WERI-Rb-1 (cell line): ENCODE measurements at regions not wholly inside any gene's neighbourhood (a gene's known extent, or its start where the extent isn't known, plus 50 kb on each side); places are given as distances from the start of the nearest gene placed in this dataset.

Source experiments
- DNase-seq: peaks from one replicate; pipeline ENCODE4 v3.0.0-alpha.2; 2020
- H3K27ac ChIP-seq: fragments of 250-450 bp; sonication (Bioruptor Pico); 2 replicates; pipeline ENCODE4 v1.5.1; 2020; ENCODE audit warnings: mild to moderate bottlenecking, moderate library complexity
- H3K27me3 ChIP-seq: fragments of 250-450 bp; sonication (Bioruptor Pico); 2 replicates; pipeline ENCODE4 v1.5.1; 2021; ENCODE audit warnings: mild to moderate bottlenecking, low read depth, moderate library complexity; ENCODE audit not compliant: insufficient read depth, severe bottlenecking
- H3K36me3 ChIP-seq: fragments of 250-450 bp; sonication (Bioruptor Pico); 2 replicates; pipeline ENCODE4 v1.5.1; 2020; ENCODE audit warnings: mild to moderate bottlenecking, moderate library complexity
- H3K4me3 ChIP-seq: 2 replicates; pipeline ENCODE4 v1.5.1; 2011; ENCODE audit warnings: low read depth, mild to moderate bottlenecking, control low read depth, low read length
- H3K9me3 ChIP-seq: fragments of 250-450 bp; sonication (Bioruptor Pico); 2 replicates; pipeline ENCODE4 v1.5.1; 2021; ENCODE audit warnings: mild to moderate bottlenecking, moderate library complexity; ENCODE audit not compliant: severe bottlenecking
- CTCF ChIP-seq: IDR thresholded peaks from 2 replicates; pipeline ENCODE4 v1.5.1; 2011; ENCODE audit warnings: low read depth, mild to moderate bottlenecking, control low read depth, inconsistent platforms, low read length

GRCh38 chr5:123914333-123914732 is 402.4 kb downstream of the CSNK1G3 start:
- no peak for TF ChIP-seq CTCF
- no peak overlapping the region for H3K4me3 ChIP-seq
- DNase-seq, result no peak
- H3K36me3 ChIP-seq, result no peaks in the 10 kb centered on the region
- no peaks in the 10 kb centered on the region for H3K27me3 ChIP-seq
- H3K27ac ChIP-seq, result no peak overlapping the region
- no peaks in the 10 kb centered on the region for H3K9me3 ChIP-seq

- Histone ChIP-seq H3K9me3 (no peaks in the 10 kb centered on the region), H3K27me3 (no peaks in the 10 kb centered on the region), H3K36me3 (no peaks in the 10 kb centered on the region), H3K4me3 (no peak overlapping the region), H3K27ac (no peak overlapping the region)
- no peak for DNase-seq
- TF ChIP-seq CTCF, result no peak
Measured at GRCh38 chr5:123907349-123907748, 395.4 kb downstream of the CSNK1G3 start.

GRCh38 chr5:123906698-123907295 is 394.8 kb downstream of the CSNK1G3 start:
- TF ChIP-seq CTCF, result no peak
- no peak for DNase-seq
- H3K9me3 ChIP-seq, result no peaks in the 10 kb centered on the region
- no peaks in the 10 kb centered on the region for H3K27me3 ChIP-seq
- no peak overlapping the region for H3K27ac ChIP-seq
- no peaks in the 10 kb centered on the region for H3K36me3 ChIP-seq
- no peak overlapping the region for H3K4me3 ChIP-seq

- H3K27me3 ChIP-seq, result no peaks in the 10 kb centered on the region
- no peak for TF ChIP-seq CTCF
- no peak overlapping the region for H3K27ac ChIP-seq
- no peak overlapping the region for H3K4me3 ChIP-seq
- H3K9me3 ChIP-seq, result no peaks in the 10 kb centered on the region
- H3K36me3 ChIP-seq, result no peaks in the 10 kb centered on the region
- no peak for DNase-seq
Measured at GRCh38 chr5:123885081-123885480, 373.1 kb downstream of the CSNK1G3 start.

- no peak for DNase-seq
- no peak overlapping the region for H3K4me3 ChIP-seq
- H3K36me3 ChIP-seq, result no peaks in the 10 kb centered on the region
- no peaks in the 10 kb centered on the region for H3K27me3 ChIP-seq
- TF ChIP-seq CTCF, result no peak
- H3K9me3 ChIP-seq, result no peaks in the 10 kb centered on the region
- no peak overlapping the region for H3K27ac ChIP-seq
Measured at GRCh38 chr5:123882965-123883345, 371.0 kb downstream of the CSNK1G3 start.

GRCh38 chr5:123882319-123882964 is 370.5 kb downstream of the CSNK1G3 start:
- H3K27ac ChIP-seq, result no peak overlapping the region
- no peaks in the 10 kb centered on the region for H3K27me3 ChIP-seq
- no peak for TF ChIP-seq CTCF
- H3K9me3 ChIP-seq, result no peaks in the 10 kb centered on the region
- no peak for DNase-seq
- no peaks in the 10 kb centered on the region for H3K36me3 ChIP-seq
- H3K4me3 ChIP-seq, result no peak overlapping the region
